ACHN (cell line): ENCODE measurements at regions not wholly inside any gene's neighbourhood (a gene's known extent, or its start where the extent isn't known, plus 50 kb on each side); places are given as distances from the start of the nearest gene placed in this dataset.

Experiments used
- DNase-seq: peaks from one replicate; pipeline ENCODE4 v3.0.0-alpha.2; 2015
- in situ Hi-C: cut with HindIII; loops from 2 replicates; pipeline ENCODE4 v1.10.0; 2017; ENCODE audit warnings: low sequenced_read_pairs, low pct_ligation_motif_present, low pct_unique_long_range_greater_than_20kb

DNA sequence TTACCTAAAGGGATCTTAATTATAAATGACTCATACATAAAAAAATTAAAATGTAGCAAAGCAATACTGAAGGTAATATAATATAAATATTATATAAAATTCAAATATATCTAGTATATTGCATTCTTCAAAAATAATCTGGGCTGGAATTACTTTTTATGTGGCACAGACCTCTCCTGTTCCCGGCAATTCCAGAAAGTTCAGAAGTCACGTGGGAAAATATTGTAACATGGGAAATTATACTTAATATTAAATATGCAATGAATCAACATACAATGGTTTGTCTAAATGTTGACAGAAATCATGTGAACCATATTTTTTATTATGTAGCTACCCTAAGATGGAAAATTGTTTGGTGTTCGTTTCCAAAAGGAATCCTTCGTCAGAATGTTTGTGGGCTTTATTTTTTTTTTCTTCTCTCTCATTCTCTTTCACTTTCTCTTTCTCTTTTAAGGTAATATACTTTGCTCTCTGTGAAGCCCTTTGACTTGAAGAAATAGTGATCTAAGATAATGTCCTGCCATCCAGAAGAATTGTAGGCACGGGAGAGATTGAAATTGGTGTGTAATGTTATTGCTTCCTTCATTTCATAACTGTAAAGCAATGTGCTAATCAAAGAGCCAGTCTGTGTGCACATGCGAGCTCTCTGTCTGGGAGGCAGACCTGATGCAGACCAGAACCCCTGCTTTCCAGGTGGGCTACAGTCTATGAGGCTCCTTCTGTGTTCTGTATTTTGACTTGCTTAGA lies 559.4 kb downstream of the NR2F2 start:
- in situ Hi-C loops = no loop called here
- DNase-seq = peak; percentile 37

GRCh38 chr15:96891046-96891445 lies 560.5 kb downstream of the NR2F2 start:
- DNase-seq = no peak
- in situ Hi-C loops = no loop called here

- DNase-seq = peak; percentile 53
- in situ Hi-C loops = no loop called here
Observed at GRCh38 chr15:96893159-96893906, 562.8 kb downstream of the NR2F2 start.

GRCh38 chr15:96894659-96895058 lies 564.2 kb downstream of the NR2F2 start:
- no peak for DNase-seq
- in situ Hi-C loops = no loop called here

GRCh38 chr15:96896766-96897165 lies 566.3 kb downstream of the NR2F2 start:
- no peak for DNase-seq
- in situ Hi-C loops = no loop called here

- in situ Hi-C loops = no loop called here
- DNase-seq = no peak
Observed at GRCh38 chr15:96914081-96914480, 583.6 kb downstream of the NR2F2 start.

- DNase-seq = no peak
- in situ Hi-C loops = no loop called here
Observed at GRCh38 chr15:96916750-96917149, 586.2 kb downstream of the NR2F2 start.

DNA sequence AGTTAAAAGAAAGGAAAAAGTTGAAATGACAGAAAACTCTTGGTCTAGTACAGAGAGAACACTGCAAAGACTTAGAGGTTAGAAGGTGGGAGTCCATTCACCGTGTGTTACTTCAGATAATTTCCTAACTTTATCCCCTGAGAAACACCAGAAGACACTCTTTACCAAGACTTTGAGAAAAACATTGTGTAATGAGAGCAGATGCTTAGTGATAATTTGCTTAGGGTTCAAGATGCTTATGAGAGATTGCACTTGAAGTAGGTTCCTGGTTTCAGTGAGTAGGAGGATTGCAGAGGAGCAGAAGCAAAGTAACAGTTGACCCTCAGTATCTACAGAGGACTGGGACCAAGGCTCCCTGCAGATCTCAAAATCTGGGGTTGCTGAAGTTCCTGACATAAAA lies 594.1 kb downstream of the NR2F2 start:
- in situ Hi-C loops = no loop called here
- no peak for DNase-seq

- peak; percentile 4 for DNase-seq
- in situ Hi-C loops = no loop called here
Observed at GRCh38 chr15:96947296-96948229, 617.1 kb downstream of the NR2F2 start.

- in situ Hi-C loops = no loop called here
- no peak for DNase-seq
Observed at GRCh38 chr15:96948981-96949380, 618.5 kb downstream of the NR2F2 start.

GRCh38 chr15:96958721-96959120 lies 628.2 kb downstream of the NR2F2 start:
- no peak for DNase-seq
- in situ Hi-C loops = no loop called here

DNA sequence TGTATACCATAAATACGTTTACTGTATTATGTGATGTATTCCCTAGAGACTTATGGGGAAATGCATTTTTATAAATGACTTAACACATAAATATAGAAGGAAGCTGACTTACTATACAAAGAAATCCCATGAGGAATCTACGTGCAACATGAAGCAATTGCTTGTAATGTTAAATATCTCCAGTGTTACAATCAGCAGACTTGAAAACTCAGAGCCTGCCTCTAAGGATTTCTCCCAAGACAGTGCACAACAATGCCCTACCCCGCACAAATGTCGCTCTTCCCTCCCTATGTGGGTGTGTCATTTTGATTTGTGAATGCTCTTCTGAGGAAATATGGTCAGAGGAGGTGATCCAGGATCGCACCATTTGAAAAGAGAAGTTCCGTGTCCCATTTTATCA lies 629.0 kb downstream of the NR2F2 start:
- in situ Hi-C loops = no loop called here
- no peak for DNase-seq

GRCh38 chr15:96960711-96961480 lies 630.4 kb downstream of the NR2F2 start:
- in situ Hi-C loops = no loop called here
- DNase-seq = no peak

- in situ Hi-C loops = no loop called here
- no peak for DNase-seq
Observed at GRCh38 chr15:96966554-96966953, 636.1 kb downstream of the NR2F2 start.

- in situ Hi-C loops = no loop called here
- DNase-seq = no peak
Observed at GRCh38 chr15:96969732-96970710, 639.5 kb downstream of the NR2F2 start.

- no peak for DNase-seq
- in situ Hi-C loops = no loop called here
Observed at GRCh38 chr15:96972201-96972600, 641.7 kb downstream of the NR2F2 start.

DNA sequence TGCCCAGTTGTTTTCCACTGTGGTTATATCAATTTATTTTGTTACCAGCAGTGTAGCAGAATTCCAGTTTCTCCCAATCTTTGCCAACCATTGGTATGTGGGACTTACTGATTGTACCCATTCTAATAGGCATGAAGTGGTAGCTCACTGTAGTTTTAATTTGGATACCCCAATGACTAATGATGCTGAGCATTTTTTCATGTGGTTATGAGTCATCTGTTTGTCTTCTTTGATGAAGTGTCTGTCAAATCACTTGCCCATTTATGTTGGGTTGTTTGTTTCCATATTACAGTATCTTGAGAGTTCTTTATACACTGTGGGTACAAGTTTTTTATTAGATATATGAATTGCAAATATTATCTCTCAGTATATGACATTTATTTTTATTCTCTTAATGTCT lies 644.3 kb downstream of the NR2F2 start:
- in situ Hi-C loops = no loop called here
- DNase-seq = no peak
